ENCODE measurements at regions not wholly inside any gene's neighbourhood (a gene's known extent, or its start where the extent isn't known, plus 50 kb on each side); places are given as distances from the start of the nearest gene placed in this dataset.

DNA sequence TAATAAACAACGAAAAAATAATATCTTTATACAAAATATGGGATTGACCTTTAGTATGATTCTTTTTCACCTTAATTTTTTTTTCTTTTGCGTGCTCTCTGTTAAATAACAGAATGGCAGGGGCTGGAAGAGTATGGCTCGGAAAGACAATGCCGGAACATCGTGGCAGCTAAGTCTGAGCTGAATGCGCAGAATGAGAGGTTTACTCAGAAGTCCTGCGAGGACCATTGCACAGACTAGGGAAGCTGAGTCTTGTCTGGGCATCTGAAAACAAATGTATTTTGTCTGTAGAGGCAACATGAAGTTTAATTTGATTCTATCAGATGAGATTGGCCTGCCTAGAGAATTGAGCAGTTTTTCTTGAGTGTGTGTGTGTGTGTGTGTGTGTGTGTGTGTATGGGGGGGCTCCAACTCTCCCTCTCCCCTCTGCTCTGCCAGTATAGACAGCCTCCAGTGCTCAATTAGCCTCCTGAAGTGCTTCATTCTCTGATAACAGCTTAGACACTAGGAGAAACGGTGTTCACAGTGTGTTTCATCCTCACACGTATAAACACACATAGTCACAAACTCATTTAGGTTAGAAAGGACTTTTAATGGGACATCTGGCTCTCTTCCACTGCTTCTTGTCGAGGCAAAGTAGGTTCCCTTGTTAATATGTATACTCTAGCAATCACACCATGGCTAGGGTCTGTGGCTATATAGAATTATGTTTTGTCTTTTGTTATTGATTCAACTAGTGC, 244.3 kb upstream of the SORL1-AS1 start:
- TF ChIP-seq, protein P1, sequence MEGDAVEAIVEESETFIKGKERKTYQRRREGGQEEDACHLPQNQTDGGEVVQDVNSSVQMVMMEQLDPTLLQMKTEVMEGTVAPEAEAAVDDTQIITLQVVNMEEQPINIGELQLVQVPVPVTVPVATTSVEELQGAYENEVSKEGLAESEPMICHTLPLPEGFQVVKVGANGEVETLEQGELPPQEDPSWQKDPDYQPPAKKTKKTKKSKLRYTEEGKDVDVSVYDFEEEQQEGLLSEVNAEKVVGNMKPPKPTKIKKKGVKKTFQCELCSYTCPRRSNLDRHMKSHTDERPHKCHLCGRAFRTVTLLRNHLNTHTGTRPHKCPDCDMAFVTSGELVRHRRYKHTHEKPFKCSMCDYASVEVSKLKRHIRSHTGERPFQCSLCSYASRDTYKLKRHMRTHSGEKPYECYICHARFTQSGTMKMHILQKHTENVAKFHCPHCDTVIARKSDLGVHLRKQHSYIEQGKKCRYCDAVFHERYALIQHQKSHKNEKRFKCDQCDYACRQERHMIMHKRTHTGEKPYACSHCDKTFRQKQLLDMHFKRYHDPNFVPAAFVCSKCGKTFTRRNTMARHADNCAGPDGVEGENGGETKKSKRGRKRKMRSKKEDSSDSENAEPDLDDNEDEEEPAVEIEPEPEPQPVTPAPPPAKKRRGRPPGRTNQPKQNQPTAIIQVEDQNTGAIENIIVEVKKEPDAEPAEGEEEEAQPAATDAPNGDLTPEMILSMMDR (IDR thresholded peaks at IDR 0.05): no peak
- TF ChIP-seq ZFX (IDR thresholded peaks at IDR 0.05; ENCODE audit: borderline replicate concordance): no peak

All from 22Rv1 (cell line).